Sigmoid colon (tissue), 4 donors: ENCODE measurements at regions not wholly inside any gene's neighbourhood (a gene's known extent, or its start where the extent isn't known, plus 50 kb on each side); places are given as distances from the start of the nearest gene placed in this dataset.
"Not testable (repeated sequence)": the region's sequence is repeated elsewhere in the genome, so short reads cannot be mapped to it uniquely, and the experiment has no call there.

Experiments used
- EP300 ChIP-seq, 4 donors: sonication (generic); formaldehyde crosslinking; IDR thresholded peaks; one replicate each; pipeline ENCODE4 v1.6.1; 2017; ENCODE audit warnings: antibody characterized with exemption in 4 of 4
- POLR2A ChIP-seq, 2 donors: fragments of 450-650 bp; IDR thresholded peaks; one replicate each; pipeline ENCODE4 v1.6.1; 2016; ENCODE audit warnings: antibody characterized with exemption in 2 of 2, mild to moderate bottlenecking in 2 of 2, moderate library complexity in 2 of 2
- POLR2AphosphoS5 ChIP-seq, 4 donors: sonication (generic); formaldehyde crosslinking; IDR thresholded peaks; one replicate each; pipeline ENCODE4 v1.6.1; 2017; ENCODE audit warnings: antibody characterized with exemption in 4 of 4
- TF ChIP-seq, protein P1 (sequence below), 4 experiments: fragments of 450-650 bp in 3 of 4; fragments of 200-600 bp in 1 of 4; IDR thresholded peaks; one replicate each; pipeline ENCODE4 v1.5.1; 2016 to 2019; ENCODE audit warnings: antibody characterized with exemption in 4 of 4, mild to moderate bottlenecking in 3 of 4, moderate library complexity in 2 of 4

DNA sequence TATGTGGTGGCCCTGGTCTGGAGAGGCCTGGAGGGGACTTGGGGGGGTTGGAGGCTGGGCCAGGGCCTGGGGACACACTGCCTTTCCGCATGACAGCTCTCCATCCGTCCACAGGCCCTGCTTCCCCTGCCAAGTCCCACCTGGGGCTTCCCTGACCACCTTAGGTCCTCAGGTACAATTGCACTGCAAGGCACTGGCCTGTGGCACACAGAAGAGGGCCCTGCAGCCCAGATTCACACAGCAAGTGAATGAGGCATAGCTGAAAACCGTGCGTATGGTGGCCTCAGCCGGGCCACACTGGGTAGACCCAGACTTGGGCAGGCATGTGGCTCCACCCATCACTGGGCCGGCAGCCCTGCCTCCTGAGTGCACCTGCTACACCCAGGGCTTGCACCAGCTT lies 114.2 kb downstream of the TNFRSF13B start:
- not testable (repeated sequence) for TF ChIP-seq EP300, POLR2A, POLR2AphosphoS5 (IDR thresholded peaks at IDR 0.05)
- TF ChIP-seq, protein P1, sequence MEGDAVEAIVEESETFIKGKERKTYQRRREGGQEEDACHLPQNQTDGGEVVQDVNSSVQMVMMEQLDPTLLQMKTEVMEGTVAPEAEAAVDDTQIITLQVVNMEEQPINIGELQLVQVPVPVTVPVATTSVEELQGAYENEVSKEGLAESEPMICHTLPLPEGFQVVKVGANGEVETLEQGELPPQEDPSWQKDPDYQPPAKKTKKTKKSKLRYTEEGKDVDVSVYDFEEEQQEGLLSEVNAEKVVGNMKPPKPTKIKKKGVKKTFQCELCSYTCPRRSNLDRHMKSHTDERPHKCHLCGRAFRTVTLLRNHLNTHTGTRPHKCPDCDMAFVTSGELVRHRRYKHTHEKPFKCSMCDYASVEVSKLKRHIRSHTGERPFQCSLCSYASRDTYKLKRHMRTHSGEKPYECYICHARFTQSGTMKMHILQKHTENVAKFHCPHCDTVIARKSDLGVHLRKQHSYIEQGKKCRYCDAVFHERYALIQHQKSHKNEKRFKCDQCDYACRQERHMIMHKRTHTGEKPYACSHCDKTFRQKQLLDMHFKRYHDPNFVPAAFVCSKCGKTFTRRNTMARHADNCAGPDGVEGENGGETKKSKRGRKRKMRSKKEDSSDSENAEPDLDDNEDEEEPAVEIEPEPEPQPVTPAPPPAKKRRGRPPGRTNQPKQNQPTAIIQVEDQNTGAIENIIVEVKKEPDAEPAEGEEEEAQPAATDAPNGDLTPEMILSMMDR (IDR thresholded peaks at IDR 0.05): not testable (repeated sequence)
